Stimulated activated CD4-positive, alpha-beta T cell treated with anti-CD3 and anti-CD28 coated beads, Interleukin-2, amount 100 ng/mL, for 24 hours (primary cell): ENCODE measurements at regions not wholly inside any gene's neighbourhood (a gene's known extent, or its start where the extent isn't known, plus 50 kb on each side); places are given as distances from the start of the nearest gene placed in this dataset.
"Not testable (repeated sequence)": the region's sequence is repeated elsewhere in the genome, so short reads cannot be mapped to it uniquely, and the experiment has no call there.

Experiments
- DNase-seq, 2 donors: peaks; one replicate each; pipeline ENCODE4 v3.0.0-alpha.2; 2020

GRCh38 chr21:28579986-28580550 lies 412.6 kb downstream of the LTN1 start:
- DNase-seq, result no peak

- DNase-seq, result no peak
Measured at GRCh38 chr21:28568692-28569091, 424.0 kb downstream of the LTN1 start.

DNA sequence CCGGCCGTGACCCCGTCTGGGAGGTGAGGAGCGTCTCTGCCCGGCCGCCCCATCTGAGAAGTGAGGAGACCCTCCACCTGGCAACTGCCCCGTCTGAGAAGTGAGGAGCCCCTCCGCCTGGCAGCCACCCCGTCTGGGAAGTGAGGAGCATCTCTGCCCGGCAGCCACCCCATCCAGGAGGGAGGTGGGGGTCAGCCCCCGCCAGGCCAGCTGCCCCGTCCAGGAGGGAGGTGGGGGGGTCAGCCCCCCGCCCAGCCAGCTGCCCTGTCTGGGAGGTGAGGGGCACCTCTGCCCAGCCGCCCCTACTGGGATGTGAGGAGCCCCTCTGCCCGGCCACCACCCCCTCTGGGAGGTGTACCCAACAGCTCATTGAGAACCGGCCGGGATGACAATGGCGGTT lies 428.7 kb downstream of the LTN1 start:
- DNase-seq, result not testable (repeated sequence)

DNA sequence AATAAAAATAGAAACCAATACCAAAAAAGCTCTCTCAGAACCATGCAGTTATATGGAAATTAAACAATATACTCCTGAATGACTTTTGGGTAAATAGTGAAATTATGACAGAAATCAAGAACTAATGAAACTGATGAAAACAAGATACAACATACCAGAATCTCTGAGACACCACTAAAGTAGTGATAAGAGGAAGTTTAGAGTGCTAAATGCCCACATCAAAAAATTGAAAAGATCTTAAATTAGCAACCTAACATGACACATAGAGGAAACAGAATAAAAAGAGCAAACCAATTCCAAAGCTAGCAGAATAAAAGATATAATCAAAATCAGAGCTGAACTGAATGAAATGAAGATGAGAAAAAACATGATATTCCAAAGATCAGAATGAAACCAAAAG lies 430.9 kb downstream of the LTN1 start:
- no peak for DNase-seq

DNA sequence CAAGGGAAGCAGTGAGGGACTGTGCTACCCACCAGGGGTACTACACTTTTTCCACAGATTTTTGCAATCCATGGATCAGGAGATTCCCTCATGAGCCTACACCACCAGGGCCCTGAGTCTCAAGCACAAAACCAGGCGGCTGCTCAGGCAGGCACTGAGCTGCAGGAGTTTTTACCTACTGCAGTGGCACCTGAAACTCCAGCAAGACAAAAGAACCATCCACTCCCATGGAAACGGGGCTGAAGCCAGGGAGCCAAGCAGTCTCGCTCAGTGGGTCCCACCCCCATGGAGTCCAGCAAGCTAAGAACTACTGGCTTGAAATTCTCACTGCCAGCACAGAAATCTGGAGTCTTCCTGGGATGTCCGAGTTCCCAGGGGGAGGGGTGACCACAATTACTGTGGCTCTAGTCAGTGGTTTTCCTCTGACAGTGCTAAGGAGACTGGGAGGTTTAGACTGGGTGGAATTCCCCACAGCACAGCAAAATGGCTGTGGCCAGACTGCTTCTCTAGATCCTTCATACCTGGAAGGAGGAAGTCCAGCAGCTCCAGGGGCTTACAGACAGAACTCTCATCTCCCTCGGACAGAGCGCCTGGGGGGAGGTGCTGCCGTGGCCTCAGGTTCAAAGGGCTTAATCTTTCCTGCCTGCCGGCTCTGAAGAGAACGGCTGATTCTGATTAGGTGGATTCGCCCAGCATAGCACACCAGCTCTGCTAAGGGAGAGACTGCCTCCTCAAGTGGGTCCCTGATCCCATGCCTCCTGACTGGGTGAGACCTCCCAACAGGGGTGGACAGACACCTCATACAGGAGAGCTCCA lies 437.8 kb downstream of the LTN1 start:
- DNase-seq, result no peak

DNA sequence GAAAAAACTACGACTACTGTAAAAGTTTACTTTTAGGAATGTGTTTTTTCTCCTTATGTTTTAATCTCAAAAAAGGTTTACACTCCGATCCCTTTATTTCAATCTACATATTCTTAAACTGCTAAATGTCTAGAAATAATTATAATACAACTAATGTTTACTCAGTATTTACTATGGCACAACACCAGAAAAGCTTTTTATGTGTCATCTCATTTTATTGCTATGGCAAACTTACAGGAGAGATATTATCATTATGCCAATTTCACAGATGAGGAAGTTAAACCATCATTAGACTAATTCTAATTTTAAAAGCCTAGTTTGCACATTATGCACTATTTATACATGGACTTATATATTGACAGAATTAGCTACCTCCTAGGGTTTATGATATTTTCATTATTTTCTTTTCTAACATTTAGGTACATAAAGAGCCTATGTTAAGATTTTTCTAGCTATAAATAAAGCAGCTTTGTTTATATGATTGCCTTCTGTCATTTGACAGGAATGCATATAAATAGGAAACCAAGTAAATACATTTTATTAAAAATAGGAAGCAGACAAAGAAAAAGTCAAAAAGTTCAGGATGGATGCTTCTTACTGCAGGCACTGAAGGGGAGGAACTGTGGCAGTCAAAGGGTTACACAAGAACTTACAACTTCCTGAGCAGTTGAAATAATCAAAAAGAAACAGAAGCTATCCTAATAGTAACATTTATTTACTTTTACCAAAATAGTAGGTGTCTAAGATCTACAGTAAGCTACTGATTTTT lies 442.4 kb downstream of the LTN1 start:
- no peak for DNase-seq

GRCh38 chr21:28548291-28548690 lies 444.4 kb downstream of the LTN1 start:
- no peak for DNase-seq

DNA sequence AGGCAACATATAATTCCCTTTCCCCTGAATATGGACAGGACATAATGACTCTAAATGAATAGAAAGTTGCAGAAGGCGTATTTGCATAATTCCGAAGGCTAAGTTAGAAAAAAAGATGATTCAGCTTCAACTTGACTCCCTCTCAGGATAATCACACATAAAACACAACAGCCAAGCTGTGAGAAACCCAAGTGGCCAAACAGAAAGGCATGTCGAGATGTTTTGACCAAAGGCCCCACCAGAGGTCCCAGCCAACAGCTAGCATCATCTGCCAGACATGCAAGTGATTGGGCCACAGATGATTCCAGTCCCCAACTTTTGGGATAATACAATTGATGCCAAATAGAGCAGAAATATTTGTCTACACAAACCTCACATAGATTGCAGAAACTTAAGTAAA lies 444.9 kb downstream of the LTN1 start:
- DNase-seq, result no peak

DNA sequence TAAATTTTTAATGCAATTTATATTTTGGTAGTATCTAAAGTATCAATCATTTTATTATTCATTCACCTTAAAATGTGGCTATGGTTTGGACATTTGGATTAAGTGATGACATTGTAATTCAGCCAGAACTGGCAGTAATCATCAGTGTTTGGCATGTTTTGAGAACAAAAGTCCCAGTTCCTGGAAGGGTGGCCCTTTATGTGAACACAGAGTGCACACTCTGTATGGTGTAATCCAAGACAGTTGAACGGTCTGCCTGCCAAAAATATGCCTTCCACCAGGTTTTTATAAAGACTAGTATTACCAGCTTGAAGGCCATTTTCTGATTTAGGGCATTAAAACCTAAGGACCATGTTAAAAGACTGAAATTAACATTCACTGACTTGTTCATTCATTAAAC lies 448.7 kb downstream of the LTN1 start:
- no peak for DNase-seq

- no peak for DNase-seq
Measured at GRCh38 chr21:28541371-28542112, 451.1 kb downstream of the LTN1 start.

DNA sequence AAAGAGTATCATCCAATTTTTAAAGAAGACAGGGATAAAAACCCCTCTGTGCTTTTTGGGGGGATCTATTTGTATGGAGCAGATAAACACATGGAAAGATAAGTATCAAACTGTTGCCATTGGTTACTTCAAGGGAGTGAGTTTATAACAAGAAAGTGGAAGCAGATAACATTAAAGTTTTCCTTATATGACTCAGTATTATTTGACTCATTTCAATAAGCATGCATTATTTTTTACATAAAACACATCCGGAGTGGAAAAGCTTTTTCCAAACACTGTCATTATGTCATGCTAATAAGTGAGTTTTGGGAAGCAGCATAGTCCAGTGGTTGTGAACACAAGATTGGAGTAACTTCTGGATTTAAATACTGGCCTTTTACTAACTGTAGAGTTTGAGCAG lies 452.2 kb downstream of the LTN1 start:
- DNase-seq, result no peak

GRCh38 chr21:28539623-28539988 lies 453.1 kb downstream of the LTN1 start:
- DNase-seq, result no peak

GRCh38 chr21:28538987-28539622 lies 453.6 kb downstream of the LTN1 start:
- no peak for DNase-seq

DNA sequence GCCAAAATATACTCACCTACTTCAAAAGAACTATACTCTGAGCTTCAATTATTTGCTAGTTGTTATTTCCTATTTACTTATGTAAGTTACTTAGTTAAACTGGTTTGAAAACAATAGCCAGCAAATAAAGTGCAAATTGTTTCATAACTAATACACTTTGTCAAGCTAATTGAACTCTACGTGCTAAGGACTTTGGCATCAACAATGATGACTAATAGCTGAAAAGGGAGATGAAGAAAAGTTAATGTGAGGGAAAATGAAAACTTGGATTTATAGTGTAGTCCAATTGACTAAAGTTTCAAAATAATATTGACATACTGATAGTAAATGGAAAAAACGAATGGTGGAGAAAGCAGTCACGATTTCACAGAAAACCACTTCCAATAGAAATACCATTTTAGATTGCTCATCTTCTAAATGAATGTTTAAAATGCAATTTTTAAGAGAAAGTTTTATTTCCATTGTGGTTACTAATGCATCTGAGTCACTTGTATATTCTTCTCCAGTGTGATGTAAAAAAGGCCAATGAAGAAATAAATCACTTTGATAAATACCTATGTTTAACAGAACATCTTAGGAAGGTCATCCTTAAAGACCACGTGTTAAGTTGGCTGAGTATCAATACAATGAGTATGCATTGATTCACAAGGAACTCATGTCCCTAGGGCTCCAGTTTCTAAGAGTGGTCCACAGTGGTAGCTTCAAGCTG lies 455.2 kb downstream of the LTN1 start:
- no peak for DNase-seq

- DNase-seq, result no peak
Measured at GRCh38 chr21:28532446-28532845, 460.2 kb downstream of the LTN1 start.

DNA sequence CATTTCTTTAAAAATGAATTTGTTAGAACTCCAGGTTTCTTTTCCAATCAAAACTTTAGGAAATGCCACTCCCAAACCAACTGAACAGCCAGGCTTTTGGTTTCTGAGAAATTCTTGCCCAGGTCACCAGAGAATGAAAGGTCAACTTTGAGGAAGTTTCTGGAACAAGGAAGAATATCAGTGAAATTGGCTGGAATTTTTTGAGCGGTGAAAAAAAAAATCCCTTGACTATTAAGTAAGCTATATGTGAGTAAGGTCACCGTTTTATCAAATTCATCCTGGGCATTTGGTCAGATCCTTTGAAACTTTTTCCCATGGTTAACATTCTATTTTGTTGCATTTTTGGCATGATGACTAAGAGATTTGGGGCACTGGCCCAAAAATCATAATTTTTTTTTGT lies 469.3 kb downstream of the LTN1 start:
- DNase-seq, result no peak

- no peak for DNase-seq
Measured at GRCh38 chr21:28522014-28522799, 470.5 kb downstream of the LTN1 start.

- DNase-seq, result no peak
Measured at GRCh38 chr21:28518630-28519029, 474.0 kb downstream of the LTN1 start.

- DNase-seq, result peak; percentile 69 to 70
Measured at GRCh38 chr21:28516991-28517592, 475.6 kb downstream of the LTN1 start.

DNA sequence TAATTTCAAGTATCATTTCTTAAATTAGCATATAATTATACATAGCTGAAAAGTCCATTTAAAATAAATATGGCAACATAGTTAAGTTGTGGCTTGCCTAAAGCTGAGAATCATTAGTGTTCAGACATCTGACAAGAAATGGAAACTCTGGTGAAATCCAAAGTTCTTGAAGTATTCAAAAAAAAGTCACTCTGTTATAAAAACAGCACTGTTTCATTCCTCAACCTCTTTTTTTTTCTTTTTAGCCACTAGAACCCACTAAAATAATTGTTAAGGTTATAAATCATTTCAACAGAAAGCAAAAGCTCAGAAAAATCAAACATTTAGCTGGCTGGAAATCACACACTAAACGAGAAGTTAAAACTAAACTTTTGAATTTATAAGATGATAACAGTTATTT lies 476.7 kb downstream of the LTN1 start:
- no peak for DNase-seq

- DNase-seq, result no peak
Measured at GRCh38 chr21:28513428-28513827, 479.2 kb downstream of the LTN1 start.
